ENCODE measurements at regions not wholly inside any gene's neighbourhood (a gene's known extent, or its start where the extent isn't known, plus 50 kb on each side); places are given as distances from the start of the nearest gene placed in this dataset.
A peak's percentile ranks its signal among the peaks of the same experiment; 100 is the strongest.

DNA sequence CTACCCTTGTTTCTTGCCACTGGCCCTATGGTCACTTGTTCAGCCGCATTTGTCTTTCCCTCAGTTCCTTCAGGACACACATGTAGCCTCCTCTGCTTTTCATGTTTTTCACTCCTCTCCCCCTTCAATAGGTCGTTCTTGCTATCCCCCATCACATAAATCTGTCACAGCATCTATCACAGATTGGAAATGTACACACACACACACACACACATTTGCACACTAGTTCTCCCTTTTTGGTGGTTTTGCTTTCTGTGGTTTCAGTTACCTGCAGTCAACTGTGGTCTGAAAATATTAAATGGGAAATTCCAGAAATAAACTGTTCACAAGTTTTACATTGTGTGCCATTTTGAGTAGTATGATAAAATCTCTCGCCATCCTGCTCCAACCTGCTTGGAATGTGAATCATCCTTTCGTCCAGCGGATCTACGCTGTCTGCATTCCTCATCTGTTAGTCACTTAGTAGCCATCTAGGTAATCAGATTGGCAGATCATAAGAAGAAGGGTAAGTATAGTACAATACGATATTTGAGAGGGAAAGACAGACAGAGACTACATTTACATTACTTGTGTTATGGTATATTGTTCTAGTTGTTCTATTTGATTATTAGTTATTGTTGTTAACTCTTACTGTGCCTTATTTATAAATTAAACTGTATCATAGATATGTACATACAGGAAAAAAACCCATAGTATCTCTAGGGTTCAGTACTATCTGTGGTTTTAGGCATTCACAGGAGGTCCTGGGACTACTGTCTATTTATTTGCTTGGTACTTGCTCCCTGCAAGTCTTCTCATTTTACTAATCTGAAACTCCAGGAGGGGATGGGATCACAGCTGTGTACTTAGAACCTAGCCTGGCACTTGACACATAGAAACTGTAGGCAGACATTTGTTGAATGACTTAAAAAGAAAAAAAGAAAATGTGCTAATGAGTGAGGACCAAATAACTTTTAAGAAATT lies 86.1 kb upstream of the PNPT1 start:
- Histone ChIP-seq H3K23ac (ENCODE audit: low read length in 2 of 2) (no peak overlapping the region), H3K4me2 (ENCODE audit: low read length, poor library complexity, severe bottlenecking) (peak overlapping the region; percentile 21)
- 20% methylated on average over 4 of the region's 7 CpGs for WGBS

DNA sequence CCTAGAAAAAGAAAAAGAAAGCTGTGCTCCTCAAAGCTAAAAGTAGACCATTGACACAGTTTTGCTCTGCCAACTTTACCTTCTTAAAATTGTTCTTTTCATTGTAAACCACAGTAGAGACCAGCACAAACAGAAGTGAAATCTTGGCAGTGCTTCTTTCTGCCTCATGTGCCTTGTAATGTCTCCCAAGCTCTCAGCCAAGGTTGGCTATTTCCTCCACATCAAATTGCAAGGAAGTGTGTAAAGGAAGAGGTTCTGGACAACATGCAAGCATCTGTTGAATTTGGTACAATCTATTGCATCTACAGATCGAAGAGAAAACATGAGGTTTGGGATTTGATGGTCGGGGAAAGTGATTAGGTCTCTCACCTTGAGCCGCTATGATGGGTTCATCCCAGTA lies 83.3 kb upstream of the PNPT1 start:
- Histone ChIP-seq H3K79me1 (replicated peaks; ENCODE audit: low read length, poor library complexity, severe bottlenecking) (no peaks in the 10 kb centered on the region), H3K4me1 (ENCODE audit: control insufficient read depth, insufficient read depth, low read depth, low read length) (peaks cover 2% of the 10 kb centered on the region), H3K9me3 (ENCODE audit: control insufficient read depth, low read length) (no peaks in the 10 kb centered on the region), H2BK12ac (ENCODE audit: low read length in 2 of 2) (peak overlapping the region in 1 of 2 experiments; percentile 6), H3K36me3 (ENCODE audit: control insufficient read depth in 1 of 2, insufficient read depth in 2 of 2, low read depth in 1 of 2, low read length in 2 of 2) (no peaks in the 10 kb centered on the region), H2AK5ac (ENCODE audit: low read length, severe bottlenecking) (peak overlapping the region; percentile 16), H3K27me3 (ENCODE audit: control insufficient read depth in 1 of 2, insufficient read depth in 1 of 2, low read length in 2 of 2) (no peaks in the 10 kb centered on the region), H3K4ac (ENCODE audit: low read depth in 1 of 2, low read length in 2 of 2) (no peak overlapping the region), H4K91ac (ENCODE audit: low read length) (no peak overlapping the region), H3K27ac (ENCODE audit: low read length, poor library complexity, severe bottlenecking) (no peak overlapping the region), H3K4me3 (ENCODE audit: insufficient read depth in 1 of 2, low read depth in 1 of 2, low read length in 2 of 2) (no peak overlapping the region), H3K4me2 (ENCODE audit: low read length, poor library complexity, severe bottlenecking) (no peak overlapping the region), H4K8ac (ENCODE audit: low read length) (no peak overlapping the region), H2BK15ac (ENCODE audit: low read depth, poor library complexity, severe bottlenecking) (no peak overlapping the region), H2AFZ (ENCODE audit: low read depth, low read length) (no peak overlapping the region), H3K9ac (ENCODE audit: low read length) (no peak overlapping the region), H2BK120ac (ENCODE audit: low read depth, low read length) (no peak overlapping the region), H3K18ac (ENCODE audit: low read depth in 1 of 2, low read length in 2 of 2) (no peak overlapping the region), H3K23ac (ENCODE audit: low read length in 2 of 2) (no peak overlapping the region), H3K14ac (ENCODE audit: low read length in 2 of 2) (no peak overlapping the region), H2BK5ac (ENCODE audit: low read depth, low read length, poor library complexity, severe bottlenecking) (no peak overlapping the region)
- DNase-seq = no peak
- 98% methylated on average over 3 of the region's 3 CpGs for WGBS

More for the DNA sequence above, 86.1 kb upstream of the PNPT1 start:
- Histone ChIP-seq H3K4me3 (ENCODE audit: insufficient read depth in 1 of 2, low read depth in 1 of 2, low read length in 2 of 2) (no peak overlapping the region), H3K9me3 (ENCODE audit: control insufficient read depth, low read length) (no peaks in the 10 kb centered on the region), H3K4ac (ENCODE audit: low read depth in 1 of 2, low read length in 2 of 2) (peak overlapping the region in 1 of 2 experiments; percentile 63), H3K14ac (ENCODE audit: low read length in 2 of 2) (no peak overlapping the region), H4K8ac (ENCODE audit: low read length) (no peak overlapping the region), H4K91ac (ENCODE audit: low read length) (peak overlapping the region; percentile 53), H2AFZ (ENCODE audit: low read depth, low read length) (no peak overlapping the region), H3K9ac (ENCODE audit: low read length) (no peak overlapping the region), H2AK5ac (ENCODE audit: low read length, severe bottlenecking) (peak overlapping the region; percentile 89), H2BK5ac (ENCODE audit: low read depth, low read length, poor library complexity, severe bottlenecking) (no peak overlapping the region), H3K18ac (ENCODE audit: low read depth in 1 of 2, low read length in 2 of 2) (peak overlapping the region in 1 of 2 experiments; percentile 57), H3K79me1 (replicated peaks; ENCODE audit: low read length, poor library complexity, severe bottlenecking) (no peaks in the 10 kb centered on the region), H3K27ac (ENCODE audit: low read length, poor library complexity, severe bottlenecking) (peak overlapping the region; percentile 88), H3K27me3 (ENCODE audit: control insufficient read depth in 1 of 2, insufficient read depth in 1 of 2, low read length in 2 of 2) (no peaks in the 10 kb centered on the region), H3K4me1 (ENCODE audit: control insufficient read depth, insufficient read depth, low read depth, low read length) (peaks cover 3% of the 10 kb centered on the region), H2BK120ac (ENCODE audit: low read depth, low read length) (no peak overlapping the region), H2BK12ac (ENCODE audit: low read length in 2 of 2) (peak overlapping the region; percentile 18), H2BK15ac (ENCODE audit: low read depth, poor library complexity, severe bottlenecking) (no peak overlapping the region), H3K36me3 (ENCODE audit: control insufficient read depth in 1 of 2, insufficient read depth in 2 of 2, low read depth in 1 of 2, low read length in 2 of 2) (no peaks in the 10 kb centered on the region)
- DNase-seq = peak; percentile 61

DNA sequence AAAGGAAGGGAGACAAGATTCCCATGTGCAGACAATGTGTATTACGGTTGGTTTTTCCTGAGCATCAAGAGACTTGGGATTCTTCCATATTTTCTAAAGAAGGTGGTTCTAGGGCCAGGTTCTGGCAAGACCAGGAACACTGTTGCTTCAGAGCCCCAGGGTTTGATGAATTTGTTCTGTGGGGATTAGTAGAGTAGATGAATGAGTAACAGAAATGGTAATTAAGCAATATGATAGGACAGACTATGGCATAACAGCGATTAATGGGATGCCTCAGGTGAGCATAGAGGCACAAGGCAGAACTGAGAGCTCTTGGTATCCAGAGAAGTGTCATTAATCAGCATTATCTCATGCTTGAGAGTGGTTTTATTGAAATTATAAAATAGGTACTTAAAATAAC lies 82.8 kb upstream of the PNPT1 start:
- Histone ChIP-seq H3K79me1 (replicated peaks; ENCODE audit: low read length, poor library complexity, severe bottlenecking) (no peaks in the 10 kb centered on the region), H2BK120ac (ENCODE audit: low read depth, low read length) (no peak overlapping the region), H4K91ac (ENCODE audit: low read length) (no peak overlapping the region), H2BK12ac (ENCODE audit: low read length in 2 of 2) (no peak overlapping the region), H3K27ac (ENCODE audit: low read length, poor library complexity, severe bottlenecking) (no peak overlapping the region), H4K8ac (ENCODE audit: low read length) (no peak overlapping the region), H3K23ac (ENCODE audit: low read length in 2 of 2) (no peak overlapping the region), H2BK15ac (ENCODE audit: low read depth, poor library complexity, severe bottlenecking) (no peak overlapping the region), H3K14ac (ENCODE audit: low read length in 2 of 2) (no peak overlapping the region), H3K36me3 (ENCODE audit: control insufficient read depth in 1 of 2, insufficient read depth in 2 of 2, low read depth in 1 of 2, low read length in 2 of 2) (no peaks in the 10 kb centered on the region), H3K4me2 (ENCODE audit: low read length, poor library complexity, severe bottlenecking) (no peak overlapping the region), H3K9me3 (ENCODE audit: control insufficient read depth, low read length) (no peaks in the 10 kb centered on the region), H3K4me3 (ENCODE audit: insufficient read depth in 1 of 2, low read depth in 1 of 2, low read length in 2 of 2) (no peak overlapping the region), H3K9ac (ENCODE audit: low read length) (no peak overlapping the region), H2BK5ac (ENCODE audit: low read depth, low read length, poor library complexity, severe bottlenecking) (no peak overlapping the region), H3K27me3 (ENCODE audit: control insufficient read depth in 1 of 2, insufficient read depth in 1 of 2, low read length in 2 of 2) (no peaks in the 10 kb centered on the region), H2AK5ac (ENCODE audit: low read length, severe bottlenecking) (no peak overlapping the region), H3K18ac (ENCODE audit: low read depth in 1 of 2, low read length in 2 of 2) (no peak overlapping the region), H3K4ac (ENCODE audit: low read depth in 1 of 2, low read length in 2 of 2) (no peak overlapping the region), H2AFZ (ENCODE audit: low read depth, low read length) (no peak overlapping the region), H3K4me1 (ENCODE audit: control insufficient read depth, insufficient read depth, low read depth, low read length) (peaks cover 2% of the 10 kb centered on the region)
- no peak for DNase-seq
- WGBS = 100% methylated on average over 2 of the region's 2 CpGs

DNA sequence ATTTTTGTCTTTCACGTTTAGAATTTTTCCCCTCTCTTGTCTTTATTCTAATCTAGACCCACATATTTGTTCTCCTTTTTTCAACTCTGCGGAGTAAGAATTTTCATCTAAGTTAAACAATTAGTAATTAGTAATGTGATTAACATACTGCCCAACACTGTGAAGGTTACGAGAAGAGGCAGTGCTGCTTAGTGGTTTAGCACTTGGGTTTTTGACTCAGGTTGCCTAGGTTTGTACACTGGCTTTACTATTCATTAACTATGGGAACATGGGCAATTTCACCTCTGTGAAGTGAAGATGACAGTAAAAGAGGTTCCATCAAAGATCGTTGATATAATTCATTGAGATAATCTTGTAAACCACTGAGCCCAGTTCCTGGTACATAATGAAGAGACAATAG lies 82.2 kb upstream of the PNPT1 start:
- H2BK120ac ChIP-seq (ENCODE audit: low read depth, low read length) = no peak overlapping the region
- DNase-seq = no peak
- no peak overlapping the region for H3K9ac ChIP-seq (ENCODE audit: low read length)
- no peak overlapping the region for H3K4me2 ChIP-seq (ENCODE audit: low read length, poor library complexity, severe bottlenecking)
- H2BK15ac ChIP-seq (ENCODE audit: low read depth, poor library complexity, severe bottlenecking) = no peak overlapping the region
- no peaks in the 10 kb centered on the region for H3K9me3 ChIP-seq (ENCODE audit: control insufficient read depth, low read length)
- H3K18ac ChIP-seq (ENCODE audit: low read depth in 1 of 2, low read length in 2 of 2) = no peak overlapping the region
- H3K4me1 ChIP-seq (ENCODE audit: control insufficient read depth, insufficient read depth, low read depth, low read length) = peaks cover 2% of the 10 kb centered on the region
- no peak overlapping the region for H3K27ac ChIP-seq (ENCODE audit: low read length, poor library complexity, severe bottlenecking)
- no peak overlapping the region for H2BK5ac ChIP-seq (ENCODE audit: low read depth, low read length, poor library complexity, severe bottlenecking)
- H2AFZ ChIP-seq (ENCODE audit: low read depth, low read length) = no peak overlapping the region
- no peak overlapping the region for H3K14ac ChIP-seq (ENCODE audit: low read length in 2 of 2)
- no peaks in the 10 kb centered on the region for H3K79me1 ChIP-seq (replicated peaks; ENCODE audit: low read length, poor library complexity, severe bottlenecking)
- H3K23ac ChIP-seq (ENCODE audit: low read length in 2 of 2) = no peak overlapping the region
- no peak overlapping the region for H2AK5ac ChIP-seq (ENCODE audit: low read length, severe bottlenecking)
- H3K4ac ChIP-seq (ENCODE audit: low read depth in 1 of 2, low read length in 2 of 2) = no peak overlapping the region
- peaks cover 0 to 3% of the 10 kb centered on the region in 2 experiments for H3K27me3 ChIP-seq (ENCODE audit: control insufficient read depth in 1 of 2, insufficient read depth in 1 of 2, low read length in 2 of 2)
- no peak overlapping the region for H4K8ac ChIP-seq (ENCODE audit: low read length)
- no peak overlapping the region for H4K91ac ChIP-seq (ENCODE audit: low read length)
- WGBS = 100% methylated on average over 2 of the region's 4 CpGs
- no peak overlapping the region for H3K4me3 ChIP-seq (ENCODE audit: insufficient read depth in 1 of 2, low read depth in 1 of 2, low read length in 2 of 2)
- H2BK12ac ChIP-seq (ENCODE audit: low read length in 2 of 2) = no peak overlapping the region
- no peaks in the 10 kb centered on the region for H3K36me3 ChIP-seq (ENCODE audit: control insufficient read depth in 1 of 2, insufficient read depth in 2 of 2, low read depth in 1 of 2, low read length in 2 of 2)

Data from mesenchymal stem cell (in vitro differentiated cells and primary cell).